IPS-NIHi7 (cell line): ENCODE measurements at regions not wholly inside any gene's neighbourhood (a gene's known extent, or its start where the extent isn't known, plus 50 kb on each side); places are given as distances from the start of the nearest gene placed in this dataset.

Experiments
- DNase-seq: peaks from one replicate; pipeline ENCODE4 v3.0.0; 2012; ENCODE audit warnings: mixed read lengths; ENCODE audit errors: extremely low spot score

- no peak for DNase-seq
Measured at GRCh38 chrX:39631276-39632229, 466.2 kb downstream of the BCOR start.

DNA sequence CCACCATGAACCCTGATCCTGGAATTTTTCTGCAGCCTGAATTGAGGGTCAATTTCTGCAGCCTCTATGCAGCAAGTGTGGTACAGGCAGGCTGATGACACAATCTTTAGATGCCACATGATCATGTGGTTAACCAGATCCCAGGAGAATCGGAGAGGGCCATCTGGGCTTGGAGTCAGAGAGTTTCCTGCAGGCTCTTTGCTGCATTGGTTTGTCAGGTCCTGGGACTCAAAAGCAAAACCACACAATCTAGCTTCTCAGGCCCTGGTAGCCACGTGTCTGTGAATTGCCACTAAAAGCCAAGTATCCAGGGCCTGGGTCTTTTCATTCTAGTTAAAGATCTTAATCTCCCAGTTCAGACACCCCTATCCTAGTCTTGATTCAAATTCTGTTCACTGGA, 464.5 kb downstream of the BCOR start:
- DNase-seq, result no peak

- no peak for DNase-seq
Measured at GRCh38 chrX:39636481-39636880, 461.3 kb downstream of the BCOR start.

GRCh38 chrX:39638526-39638925, 459.2 kb downstream of the BCOR start:
- no peak for DNase-seq

GRCh38 chrX:39639871-39640270, 457.9 kb downstream of the BCOR start:
- no peak for DNase-seq

DNA sequence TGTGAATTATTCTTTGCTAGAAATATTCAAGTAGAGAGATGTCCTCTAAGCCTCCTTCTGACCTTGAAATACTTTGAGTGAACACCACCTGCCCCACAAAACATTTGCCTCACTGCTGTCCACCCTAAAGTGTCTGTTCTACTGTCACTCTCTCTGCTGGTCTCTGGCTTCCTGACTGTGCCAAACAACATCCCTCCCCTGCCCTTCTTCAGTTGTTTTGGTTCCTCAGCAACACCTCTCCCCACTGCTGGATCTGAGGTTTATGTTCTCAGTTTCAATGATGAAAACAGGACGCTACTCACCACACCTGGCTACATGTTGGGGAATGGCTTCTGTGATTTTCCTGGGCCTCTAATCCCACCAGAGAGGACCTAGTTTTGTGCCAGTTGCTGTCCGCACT, 456.9 kb downstream of the BCOR start:
- DNase-seq, result no peak

- DNase-seq, result no peak
Measured at GRCh38 chrX:39642071-39642470, 455.7 kb downstream of the BCOR start.

DNA sequence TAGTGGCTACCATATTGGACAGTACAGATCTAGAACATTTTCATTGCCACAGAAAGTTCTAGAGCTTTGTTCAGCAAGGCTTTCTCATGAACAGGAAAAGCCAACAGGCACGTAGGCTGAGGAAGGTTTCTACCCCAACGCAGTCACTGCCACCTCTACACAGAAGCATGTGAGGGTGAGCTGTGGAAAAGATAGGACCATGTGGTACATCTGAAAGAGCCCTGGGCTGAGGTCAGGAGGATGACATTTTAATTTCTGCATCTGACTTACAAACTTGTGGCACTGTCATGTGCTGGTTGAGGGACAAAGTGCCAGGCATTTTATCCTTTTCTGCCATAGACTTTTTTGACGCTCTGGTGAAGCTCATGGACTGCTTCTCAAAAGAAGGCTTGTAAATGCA, 454.2 kb downstream of the BCOR start:
- no peak for DNase-seq

- DNase-seq, result no peak
Measured at GRCh38 chrX:39645178-39645895, 452.4 kb downstream of the BCOR start.

GRCh38 chrX:39648548-39649254, 449.1 kb downstream of the BCOR start:
- DNase-seq, result no peak

DNA sequence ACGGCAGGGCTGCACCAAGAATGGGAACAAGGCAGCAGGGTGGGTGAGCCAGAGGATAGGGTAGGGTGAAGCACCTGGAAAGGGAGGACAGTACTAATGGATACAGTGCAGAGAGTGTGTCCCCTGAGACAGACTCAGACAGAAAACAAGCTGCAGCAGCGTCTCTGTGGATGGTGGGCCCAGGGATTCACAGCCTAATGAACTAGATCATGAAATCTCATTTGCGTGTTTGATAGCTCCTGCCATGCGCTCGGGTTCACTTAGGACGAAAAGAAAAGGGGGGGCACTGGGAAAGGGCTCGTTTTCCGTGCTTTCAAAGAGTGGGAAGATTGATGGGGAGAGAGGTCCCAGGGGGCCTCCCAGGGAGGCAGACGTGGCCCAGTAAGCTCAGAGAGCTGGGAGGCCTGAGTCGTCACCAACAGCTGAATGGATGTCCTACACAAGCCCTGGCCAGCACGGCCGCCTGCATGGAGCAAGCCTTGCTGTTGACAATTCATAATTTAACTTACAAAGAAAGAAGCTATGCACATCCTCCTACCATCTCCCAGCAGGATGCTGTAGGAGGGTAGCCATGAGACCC, 446.9 kb downstream of the BCOR start:
- no peak for DNase-seq

GRCh38 chrX:39652336-39652735, 445.4 kb downstream of the BCOR start:
- peak; percentile 58 for DNase-seq

- DNase-seq, result peak; percentile 32
Measured at GRCh38 chrX:39653691-39654090, 444.1 kb downstream of the BCOR start.

DNA sequence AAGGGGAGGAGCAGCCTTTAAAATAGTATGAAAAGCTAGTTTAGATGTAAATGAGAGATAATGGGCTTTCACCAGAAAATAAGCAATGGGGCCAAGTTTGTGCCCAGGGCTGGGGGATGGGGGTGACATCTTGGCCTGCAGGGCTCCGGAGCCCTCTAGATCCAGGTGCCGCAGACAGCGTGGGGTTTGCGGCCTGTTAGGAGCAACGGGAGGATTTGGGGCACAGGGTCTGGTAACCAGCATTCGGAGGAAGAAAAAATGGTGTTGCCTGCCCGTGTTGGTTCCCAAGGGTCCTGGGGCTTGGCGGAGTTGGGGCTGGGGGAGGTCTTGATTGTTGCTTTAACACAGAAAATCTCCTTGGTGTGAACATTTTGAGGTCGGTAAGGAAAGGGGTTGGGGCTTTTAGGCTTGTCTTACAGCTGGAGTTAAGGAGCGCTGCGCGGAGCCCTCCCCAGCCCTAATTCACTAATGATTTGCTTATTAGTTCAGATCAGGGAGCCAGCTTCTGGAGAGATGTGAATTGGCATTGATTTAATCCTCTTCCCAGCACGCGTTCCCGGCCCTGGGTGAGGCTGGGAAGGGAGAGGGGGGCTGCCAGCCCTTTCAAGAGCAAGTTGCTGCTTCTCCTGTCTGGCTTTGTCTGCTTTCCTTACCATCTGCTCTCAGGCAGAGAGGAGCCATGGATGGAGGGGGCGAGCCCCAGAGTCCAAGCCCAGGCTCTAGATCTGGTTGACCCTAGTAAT, 443.4 kb downstream of the BCOR start:
- no peak for DNase-seq

DNA sequence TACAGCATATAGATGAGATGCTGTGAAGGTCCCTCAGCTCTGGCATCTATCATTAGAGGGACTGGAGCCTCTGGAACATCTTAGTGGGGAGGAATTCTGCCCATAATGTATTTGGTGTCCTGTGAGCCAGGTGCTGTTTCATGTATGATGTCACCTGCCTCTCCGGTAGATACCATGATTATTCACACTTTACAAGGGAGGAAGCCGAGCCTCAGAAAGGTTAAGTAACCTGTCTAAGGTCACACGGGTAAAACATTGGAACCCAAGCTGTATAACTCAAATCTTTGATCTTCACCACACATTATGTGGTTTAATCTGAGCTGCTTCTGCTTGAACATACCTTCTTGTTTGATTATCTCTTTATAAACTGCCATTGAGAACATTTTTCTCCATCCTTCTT, 442.8 kb downstream of the BCOR start:
- no peak for DNase-seq

GRCh38 chrX:39661116-39661907, 436.4 kb downstream of the BCOR start:
- DNase-seq, result no peak

- no peak for DNase-seq
Measured at GRCh38 chrX:39665830-39666518, 431.8 kb downstream of the BCOR start.

- no peak for DNase-seq
Measured at GRCh38 chrX:39667191-39667590, 430.6 kb downstream of the BCOR start.

DNA sequence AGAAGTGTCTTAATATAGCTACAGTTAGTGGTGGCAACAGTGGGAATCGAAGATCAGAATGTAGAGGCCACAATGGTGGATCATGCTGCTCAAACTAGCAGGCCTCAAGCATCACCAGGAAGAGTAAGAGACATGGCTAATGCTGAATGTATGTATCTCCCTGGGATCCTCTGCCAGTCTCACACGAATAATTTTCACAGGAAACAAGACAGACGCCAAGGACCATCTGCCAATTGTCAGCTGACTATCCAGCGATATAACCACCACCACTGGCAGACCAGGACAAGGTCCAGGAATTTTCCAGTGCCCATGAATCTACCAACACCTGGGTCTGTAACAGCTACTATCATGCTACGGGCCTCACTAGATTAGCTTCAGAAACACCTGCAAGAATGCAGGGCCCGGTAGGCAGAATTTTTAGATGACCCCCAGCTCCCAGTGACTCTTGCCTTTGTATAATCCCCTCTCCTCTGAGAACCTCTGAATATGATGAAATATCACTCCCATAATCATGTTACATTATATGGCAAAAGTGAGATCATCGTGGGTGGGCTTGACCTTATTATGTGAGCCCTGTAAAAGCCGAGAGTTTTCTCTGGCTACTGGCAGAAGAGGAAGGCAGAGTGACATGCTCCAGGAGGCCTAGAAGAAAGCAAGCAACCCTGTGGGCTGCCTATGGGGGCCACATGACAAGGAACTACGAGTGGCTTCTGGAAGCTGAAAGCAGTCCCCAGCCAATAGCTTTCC, 429.8 kb downstream of the BCOR start:
- DNase-seq, result no peak
